Stimulated activated CD8-positive, alpha-beta memory T cell treated with anti-CD3 and anti-CD28 coated beads, Interleukin-12 subunit alpha, Interleukin-12 subunit beta, amount 100 ng/mL, for 1 hour (primary cell): ENCODE measurements at regions not wholly inside any gene's neighbourhood (a gene's known extent, or its start where the extent isn't known, plus 50 kb on each side); places are given as distances from the start of the nearest gene placed in this dataset.

Experiments used
- DNase-seq: peaks from one replicate; pipeline ENCODE4 v3.0.0-alpha.2; 2020; ENCODE audit warnings: low read depth

DNA sequence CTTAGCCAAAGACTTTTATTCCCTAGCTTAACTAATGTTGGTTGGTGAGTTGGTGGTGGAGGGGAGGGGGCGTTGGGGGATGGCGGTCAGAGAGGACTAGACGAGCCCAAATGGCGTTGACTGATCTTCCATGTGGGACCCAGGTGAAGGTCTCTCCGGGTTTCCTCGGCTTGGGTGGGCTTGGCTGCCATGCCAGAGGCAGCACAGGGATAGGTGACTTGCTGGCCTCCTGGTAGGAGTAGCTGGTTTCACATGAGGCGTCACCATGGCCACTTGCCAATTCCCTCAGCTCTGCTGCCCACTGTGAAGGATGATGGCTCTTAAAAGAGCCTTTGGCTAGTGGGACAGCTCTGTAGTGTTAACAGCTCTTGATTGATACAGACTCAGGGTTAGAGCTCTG lies 1337.0 kb upstream of the FAM98A start:
- no peak for DNase-seq

DNA sequence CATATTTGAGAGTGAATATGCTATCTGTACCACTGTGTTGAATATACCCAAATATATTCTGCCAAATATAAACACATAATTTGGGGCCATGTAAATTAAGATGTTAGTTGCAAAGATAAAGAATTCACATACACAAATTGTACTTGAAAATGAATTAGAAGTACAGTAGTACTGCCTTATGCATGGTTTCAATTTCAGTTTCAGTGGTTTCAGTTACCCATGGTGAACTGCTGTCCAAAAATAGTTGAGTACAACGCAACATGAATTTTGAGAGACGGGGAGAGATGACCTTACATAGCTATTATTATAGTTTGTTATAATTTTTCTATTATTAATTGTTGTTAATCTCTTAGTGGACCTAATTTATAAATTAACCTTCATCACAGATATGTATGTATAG lies 1313.0 kb upstream of the FAM98A start:
- DNase-seq: no peak

DNA sequence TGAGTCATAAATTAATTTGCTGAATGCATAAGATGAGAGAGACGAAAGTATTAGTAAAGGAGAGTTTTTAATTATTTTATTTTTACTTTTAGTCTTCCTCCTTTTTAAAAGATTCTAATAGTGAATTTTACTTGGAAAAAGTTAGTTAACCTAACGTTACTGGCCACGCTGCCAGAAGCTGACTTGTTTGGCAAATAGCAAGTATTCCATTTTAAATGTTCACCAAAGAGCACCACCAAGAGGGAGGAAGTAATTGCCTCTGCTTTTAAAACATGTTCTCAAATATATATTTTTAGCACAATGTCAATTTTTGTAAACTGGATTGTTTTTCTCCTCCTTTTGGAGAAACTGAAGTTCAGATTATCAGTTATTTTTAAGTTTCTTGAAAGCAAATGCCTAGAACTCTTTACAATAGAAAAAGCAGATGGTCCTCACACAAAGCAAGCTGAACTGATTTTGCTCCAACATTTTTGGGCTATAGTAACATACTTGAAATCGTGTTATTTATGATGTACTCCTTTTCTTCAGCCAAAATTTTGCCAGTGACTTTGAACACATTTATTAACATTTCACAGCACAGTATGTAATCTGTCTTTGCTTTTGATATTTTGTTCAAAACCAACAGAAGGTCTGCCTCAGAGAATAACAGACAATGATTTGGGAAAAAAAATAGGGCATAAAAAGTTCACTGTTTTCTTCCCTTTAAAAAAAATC lies 1311.0 kb upstream of the FAM98A start:
- no peak for DNase-seq

DNA sequence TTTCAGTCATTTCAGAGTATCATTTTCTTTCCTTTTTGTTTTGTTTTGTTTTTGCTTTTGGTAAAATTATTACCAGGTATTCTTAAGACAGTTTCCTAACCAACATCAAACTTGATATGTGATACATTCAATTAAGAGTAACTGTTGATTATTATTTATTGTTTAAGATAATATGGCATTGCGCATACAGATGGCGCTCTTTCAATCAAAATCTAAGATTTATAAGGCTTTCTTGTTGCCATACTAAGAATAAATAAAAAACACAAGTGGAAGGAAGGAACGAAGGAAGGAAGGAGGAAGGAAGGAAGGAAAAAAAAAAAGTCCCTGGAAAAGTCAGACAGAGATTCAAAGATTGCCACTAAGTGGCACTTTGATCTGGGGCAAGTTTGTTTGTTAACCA lies 1308.7 kb upstream of the FAM98A start:
- no peak for DNase-seq

DNA sequence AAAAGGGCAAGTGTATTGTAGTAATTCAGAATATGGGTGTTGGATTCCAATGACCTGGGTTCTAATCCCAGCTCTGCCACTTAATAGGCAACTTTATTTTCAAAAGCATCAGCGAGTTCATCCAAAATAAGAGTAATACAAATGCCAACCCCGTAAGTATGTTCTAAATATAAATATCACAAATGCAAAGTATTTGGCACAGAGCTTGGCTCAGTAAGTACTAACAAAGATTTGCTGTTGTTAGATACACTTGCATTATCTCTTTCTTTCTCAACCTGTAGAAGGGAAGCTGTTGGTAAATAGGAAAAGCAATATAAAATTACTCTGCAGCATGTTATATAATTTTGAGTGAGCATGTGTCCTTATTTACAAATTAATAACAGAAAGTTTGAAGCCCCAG lies 1302.6 kb upstream of the FAM98A start:
- DNase-seq: no peak

DNA sequence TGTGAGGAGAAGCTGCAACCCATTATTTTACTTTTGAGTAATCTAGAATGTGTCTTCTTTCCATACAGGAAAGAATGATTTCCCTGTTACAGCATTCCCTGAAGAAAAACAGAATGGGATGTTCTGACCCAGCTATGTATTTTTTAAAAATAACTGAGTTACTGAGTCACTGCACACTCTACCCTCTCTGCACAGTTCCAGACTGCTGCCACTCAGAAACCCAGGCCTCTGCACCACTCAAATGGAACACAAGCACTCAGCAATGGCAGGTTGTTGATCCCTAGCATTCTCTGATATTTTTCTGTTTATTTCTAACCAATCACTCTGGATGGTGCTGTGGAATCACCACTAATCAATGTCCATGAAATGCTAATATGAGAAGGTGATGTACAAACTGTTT lies 1300.0 kb upstream of the FAM98A start:
- no peak for DNase-seq

DNA sequence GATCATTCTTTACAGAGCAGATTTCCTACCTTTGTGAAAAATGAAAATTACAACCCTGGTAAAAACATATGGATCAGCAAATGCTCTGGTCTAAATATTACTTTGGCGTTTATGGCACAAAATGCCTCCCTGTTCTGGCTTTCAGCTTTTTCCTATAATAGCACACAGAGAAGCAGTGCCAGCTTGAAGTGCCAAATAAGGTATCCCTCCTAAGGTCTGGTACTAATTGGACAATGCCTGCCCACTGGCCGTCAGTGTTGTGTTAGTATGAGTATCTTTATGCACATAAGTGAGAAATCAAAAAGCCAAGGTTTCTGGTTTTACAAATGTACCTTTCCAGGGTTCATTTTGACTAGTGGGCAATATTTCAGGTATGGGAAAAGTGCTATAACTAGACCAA lies 1293.7 kb upstream of the FAM98A start:
- no peak for DNase-seq

DNA sequence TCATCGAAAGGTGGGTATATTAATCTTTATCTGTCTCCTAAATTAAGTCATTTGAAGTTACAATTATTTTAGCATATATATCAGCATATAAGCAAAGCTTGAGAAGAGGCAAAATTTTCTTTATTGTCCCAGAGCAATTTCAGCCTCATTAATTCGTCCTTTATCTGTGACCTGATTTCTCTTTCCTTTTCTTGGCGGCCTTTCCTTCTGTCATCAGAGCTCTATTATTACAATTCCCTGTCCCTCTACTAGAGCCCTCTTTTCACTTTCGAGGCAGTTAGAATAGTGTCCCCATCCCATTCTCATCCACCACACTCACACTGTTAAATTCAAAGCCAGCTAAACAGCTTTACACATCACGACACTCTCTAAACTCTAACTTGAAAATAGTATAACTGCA lies 1293.2 kb upstream of the FAM98A start:
- no peak for DNase-seq

DNA sequence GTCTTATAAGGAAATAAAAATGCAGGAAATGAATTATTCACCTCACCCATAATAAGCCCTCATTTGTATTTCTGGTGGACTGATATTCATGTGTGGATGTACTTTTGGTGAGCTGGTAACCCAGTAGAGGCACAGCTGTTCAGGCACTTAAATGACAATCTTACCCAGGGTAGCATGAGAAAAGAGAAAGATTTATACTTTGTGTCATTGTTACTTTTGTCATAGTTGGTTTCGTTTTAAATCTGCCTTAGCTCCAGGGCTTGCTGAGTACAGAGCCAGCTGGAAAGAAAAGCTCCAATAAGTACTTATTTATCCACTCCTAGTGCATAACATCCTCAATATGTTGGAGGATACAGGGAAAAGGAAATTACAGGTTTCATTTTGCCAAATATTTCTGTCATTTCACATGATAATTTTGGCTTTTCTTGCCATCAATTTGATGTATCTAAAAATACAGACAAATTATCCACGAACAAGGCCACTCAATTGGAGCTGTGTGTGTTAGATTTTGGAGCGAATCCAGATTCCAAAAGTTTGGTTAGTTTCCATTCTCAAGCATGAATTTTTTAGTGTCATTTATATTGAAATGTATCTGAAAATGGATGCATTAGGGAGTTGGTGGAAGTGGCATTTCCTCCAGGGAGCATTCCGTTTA lies 1276.1 kb upstream of the FAM98A start:
- DNase-seq: no peak

DNA sequence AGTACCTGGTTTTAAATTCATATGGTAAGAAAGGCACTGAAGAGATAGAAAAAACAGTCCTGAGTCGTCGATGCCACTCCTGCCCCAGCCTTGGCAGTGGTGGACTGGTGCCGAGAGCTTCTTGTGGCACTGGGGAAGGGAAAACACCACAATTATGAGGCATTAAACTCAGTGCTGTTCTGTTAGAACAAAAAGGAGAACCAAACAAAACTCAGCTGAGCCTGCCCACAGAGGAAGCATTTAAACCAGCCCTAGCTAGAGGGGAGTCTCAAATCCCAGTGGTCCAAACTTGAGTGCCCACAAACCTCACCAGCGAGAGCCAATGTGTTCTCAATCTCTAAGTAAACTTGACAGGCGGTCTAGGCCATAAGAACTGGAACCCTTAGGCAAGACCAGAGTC lies 1254.5 kb upstream of the FAM98A start:
- DNase-seq: no peak

DNA sequence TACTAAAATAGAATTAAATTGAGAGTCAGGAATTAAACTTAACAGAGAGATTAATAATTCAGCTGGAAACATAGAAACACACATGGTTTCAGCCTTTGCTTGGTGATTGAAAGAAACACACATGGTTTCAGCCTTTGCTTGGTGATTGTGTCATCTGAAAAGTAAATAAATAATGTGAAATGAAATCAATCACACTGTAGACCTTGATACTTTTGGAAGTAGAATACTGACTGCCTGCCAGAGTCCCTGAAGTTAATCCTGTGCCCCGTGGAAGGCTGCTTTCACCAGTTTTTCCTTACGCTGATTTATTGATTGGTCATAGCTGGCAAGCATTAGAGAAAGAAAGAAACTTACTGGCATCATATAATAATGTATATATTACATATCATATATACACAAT lies 1252.7 kb upstream of the FAM98A start:
- no peak for DNase-seq

DNA sequence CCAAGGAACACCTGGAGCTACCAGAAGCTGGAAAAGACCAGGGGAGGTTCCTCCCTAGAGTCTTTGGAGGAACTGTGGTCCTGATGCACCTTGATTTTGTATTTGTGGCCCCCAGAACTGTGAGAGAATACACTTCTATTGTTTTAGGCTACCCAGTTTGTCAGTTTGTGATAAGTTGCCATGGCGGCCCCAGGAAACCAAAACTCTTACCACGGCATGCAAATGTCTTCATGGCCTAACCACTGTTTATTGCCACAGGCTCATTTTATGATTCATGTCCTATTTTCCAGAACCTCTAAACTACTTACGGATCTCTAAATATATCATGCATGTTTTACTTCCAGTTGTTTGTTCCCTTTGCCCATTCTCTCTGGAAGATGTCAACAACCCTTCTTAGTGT lies 1250.7 kb upstream of the FAM98A start:
- DNase-seq: no peak

DNA sequence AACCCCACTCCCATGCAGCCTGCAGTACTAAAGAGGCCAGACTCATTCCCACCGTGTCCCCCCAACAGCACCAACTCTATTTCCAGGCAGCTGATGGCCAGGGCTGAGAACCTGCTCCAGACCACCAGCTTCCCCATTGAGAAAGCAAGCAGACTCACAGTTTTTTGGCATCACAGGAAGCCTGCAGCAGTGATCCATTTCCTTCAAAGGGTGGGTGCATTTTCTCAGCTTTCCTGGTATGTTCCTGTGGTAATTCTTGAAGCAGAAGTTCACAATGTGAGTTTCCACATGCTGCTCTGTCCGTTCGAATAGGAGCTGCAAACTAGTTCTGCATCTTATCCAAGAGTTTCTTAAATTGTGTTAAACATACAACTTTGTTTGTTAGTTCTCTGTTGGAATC lies 1249.6 kb upstream of the FAM98A start:
- DNase-seq: no peak

DNA sequence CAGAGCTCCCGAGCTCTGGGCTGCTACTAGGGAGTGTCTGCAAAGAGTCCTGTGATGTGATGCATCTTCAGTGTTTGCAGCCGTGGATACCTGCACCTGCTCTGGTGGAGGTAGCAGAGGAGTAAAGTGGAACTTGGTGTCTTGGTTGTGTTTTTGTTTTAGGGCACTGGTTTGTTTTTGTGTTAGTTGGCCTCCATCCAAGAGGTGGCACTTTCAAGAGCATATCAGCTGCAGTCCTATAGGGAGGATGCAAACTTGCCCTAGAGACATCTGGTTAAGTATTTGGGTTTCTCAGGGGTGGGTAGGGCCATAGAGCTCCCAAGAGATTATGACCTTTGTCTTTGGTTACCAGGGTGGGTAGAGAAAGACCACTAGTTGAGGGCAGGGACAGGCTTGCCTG lies 1249.0 kb upstream of the FAM98A start:
- DNase-seq: no peak

DNA sequence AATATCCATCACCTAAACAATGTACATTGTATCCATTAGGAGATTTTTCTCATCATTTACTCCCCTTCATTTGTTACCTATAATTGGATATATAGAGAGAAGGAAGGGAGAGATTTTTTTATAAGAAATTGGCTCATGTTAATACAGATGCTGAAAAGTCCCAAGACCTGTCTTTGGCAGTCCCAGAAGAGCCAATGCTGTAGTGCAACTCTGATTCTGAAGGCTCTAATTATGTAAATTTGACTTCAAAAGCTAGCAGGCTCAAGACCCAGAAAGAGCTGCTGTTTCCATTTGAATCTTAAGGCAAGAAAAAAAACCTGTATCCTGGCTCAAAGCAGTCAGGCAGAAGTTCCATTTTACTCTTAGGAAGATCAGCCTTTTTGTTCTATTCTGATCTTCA lies 1245.5 kb upstream of the FAM98A start:
- no peak for DNase-seq

DNA sequence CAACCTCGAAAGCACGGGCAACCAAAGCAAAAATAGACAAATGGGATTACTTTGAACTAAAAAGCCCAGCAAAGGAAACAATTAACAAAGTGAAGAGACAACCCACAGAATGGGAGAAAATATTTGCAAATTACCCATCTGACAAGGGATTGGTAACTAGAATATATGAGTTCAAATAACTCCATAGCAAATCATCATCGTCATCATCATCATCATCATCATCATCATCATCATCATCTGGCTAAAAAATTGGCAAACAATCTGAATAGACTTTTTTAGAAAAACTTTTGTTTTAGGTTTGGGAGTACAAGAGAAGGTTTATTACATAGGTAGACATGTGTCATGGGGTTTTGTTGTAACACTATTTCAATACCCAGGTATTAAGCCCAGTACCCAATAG lies 1239.3 kb upstream of the FAM98A start:
- no peak for DNase-seq

DNA sequence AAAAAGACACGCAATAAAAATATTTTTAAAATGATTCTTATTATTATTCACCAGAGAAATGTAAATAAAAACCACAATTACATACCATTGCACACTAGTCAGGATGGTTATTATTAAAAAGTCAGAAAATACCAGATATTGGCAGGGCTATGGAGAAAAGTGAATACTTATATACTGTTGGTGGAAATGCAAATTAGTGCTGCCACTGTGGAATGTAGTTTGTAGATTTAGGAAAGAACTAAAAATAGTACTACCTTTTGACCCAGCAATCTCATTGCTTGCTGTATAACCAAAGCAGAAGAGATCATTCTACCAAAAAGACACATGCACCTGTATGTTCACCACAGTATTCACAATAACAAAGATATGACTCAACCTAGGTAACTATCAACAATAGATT lies 1237.3 kb upstream of the FAM98A start:
- no peak for DNase-seq

DNA sequence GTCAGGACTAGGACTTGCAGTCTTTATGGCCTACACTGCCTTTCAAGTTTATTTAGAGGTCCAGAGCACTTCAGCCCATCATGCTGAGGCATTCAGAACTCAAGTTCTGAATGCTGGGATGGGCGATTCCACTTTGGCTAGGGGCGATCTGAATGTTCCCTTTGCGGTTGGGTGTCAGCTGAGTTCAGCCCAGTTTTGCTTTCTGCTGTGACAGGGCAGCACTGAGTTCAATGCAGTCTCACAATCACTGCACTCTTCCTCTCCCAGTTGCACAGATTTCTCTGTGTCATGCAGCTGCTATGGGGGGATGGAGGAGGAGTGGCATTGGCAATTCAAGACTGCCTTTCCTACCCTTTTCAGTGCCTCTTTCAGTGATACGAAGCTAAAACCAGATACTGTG lies 1232.0 kb upstream of the FAM98A start:
- no peak for DNase-seq

DNA sequence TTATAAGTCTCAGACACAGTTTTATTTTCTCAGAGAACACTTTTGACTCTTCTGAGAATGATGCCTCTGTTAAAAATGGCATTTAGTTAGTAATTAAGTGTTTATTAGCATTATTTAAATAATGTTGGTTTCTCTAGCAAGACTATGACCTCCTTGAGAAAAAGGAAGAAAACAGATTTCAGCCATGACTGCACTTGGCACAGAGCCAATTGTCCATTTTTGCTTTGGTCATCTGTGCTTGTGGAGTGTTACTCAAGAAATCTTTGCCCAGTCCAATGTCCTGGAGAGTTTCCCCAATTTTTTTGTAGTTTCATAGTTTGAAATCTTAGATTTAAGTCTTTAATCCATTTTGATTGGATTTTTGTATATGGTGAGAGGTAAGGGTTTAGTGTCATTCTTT lies 1229.4 kb upstream of the FAM98A start:
- DNase-seq: no peak

DNA sequence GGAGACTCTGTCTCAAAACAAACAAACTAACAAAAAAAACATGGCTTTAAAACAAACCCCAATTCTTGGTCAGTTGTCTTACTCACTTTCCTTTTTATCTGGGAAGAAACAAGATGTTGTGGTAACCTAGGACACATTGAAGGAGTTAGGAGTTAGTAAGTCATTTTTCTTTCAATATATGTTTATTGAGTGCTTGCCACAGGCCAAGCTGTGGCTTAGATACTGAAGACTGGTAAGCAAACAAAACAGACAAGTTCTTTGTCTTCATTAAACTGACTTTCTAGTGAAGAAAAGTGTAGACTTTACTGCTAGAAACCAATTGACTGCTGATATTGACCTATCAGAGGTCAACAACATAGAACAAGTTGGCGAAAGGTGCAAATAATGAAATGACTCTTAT lies 1228.3 kb upstream of the FAM98A start:
- no peak for DNase-seq

DNA sequence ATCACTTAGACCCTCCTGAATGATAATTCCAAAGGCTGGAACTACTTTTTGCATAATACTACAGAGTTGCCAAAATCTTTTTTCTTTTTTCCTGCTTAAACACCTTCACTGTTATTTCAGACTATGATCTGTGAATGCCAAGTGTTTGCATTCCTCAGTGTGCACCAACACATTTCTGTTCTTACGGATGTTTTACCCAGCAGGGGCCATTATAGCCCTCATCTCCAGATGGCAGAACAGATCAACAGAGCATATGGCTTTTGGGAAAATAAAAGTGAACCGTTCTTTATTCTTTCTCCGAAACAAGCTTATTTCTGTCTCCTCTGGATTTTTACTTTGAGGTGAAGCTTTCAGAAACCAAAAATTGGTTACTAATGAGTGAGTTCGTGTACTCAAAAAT lies 1226.6 kb upstream of the FAM98A start:
- DNase-seq: no peak

DNA sequence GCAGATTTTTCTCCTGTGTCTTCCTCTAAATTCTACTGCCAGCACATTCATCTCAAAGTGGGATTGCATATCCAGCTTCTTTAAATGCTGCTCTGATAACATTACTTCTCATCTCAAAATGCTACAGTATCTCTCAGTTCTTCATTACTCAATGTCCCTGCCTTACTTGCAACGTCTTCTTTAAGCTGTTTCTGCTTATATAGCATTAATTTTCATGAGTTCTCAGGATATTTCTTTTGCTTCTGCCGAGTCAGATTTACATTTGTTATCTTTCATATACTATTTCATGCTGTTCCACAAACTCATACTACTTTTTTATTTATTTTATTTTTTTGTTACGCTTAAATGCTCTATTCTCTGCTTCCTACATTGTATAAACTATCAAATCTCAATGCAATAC lies 1223.5 kb upstream of the FAM98A start:
- no peak for DNase-seq

DNA sequence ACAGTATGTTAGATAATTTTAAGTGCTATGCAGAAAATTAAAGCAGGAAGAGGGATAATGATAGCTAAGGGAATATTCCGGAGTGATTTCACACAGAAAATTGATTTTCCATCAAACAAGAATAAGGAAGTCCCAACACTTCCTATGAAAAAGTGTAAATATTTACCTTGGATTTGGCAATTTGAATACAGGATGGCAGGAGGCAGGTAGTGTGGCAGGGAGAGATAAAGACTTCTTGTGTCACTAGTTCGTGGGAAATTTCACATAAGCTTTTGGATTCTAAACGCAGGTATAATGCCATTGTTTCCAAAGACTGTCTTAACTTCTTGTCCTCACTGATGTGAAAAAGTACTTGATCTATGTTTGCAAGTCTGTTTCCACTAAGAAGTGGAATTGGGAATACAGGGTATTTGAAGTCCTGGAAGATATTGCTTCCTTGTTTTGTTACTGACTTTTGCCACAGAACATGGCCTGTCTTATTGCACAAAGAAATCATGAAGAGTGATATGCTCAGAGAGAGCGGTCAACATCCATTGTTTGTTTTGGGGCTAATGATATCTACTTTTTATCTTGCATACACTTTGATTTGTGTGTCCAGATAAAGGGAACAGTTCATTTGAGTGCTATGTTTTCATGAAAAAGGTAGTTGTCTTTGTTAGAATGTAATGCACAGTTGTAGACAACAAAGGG lies 1216.1 kb upstream of the FAM98A start:
- DNase-seq: no peak

DNA sequence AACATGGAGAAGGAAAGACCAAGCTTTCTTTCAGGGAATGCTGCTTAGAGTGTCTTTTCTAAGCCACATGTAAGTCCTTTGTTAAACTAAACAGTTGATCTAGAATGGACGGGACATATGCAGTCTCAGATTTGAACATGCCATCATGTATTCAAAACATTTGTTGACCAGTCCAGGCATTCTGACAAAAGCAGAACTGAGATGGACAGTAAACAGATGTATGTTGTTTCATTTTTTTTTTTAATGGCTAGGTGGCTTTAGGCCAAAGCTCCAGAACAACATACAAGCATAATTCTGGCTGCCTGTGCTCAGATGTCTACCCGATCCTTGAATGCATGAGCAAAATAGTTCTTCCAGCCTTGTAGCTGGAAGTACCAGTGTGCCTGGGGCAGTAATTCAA lies 1211.4 kb upstream of the FAM98A start:
- DNase-seq: no peak
